K562 (cell line): ENCODE measurements at regions not wholly inside any gene's neighbourhood (a gene's known extent, or its start where the extent isn't known, plus 50 kb on each side); places are given as distances from the start of the nearest gene placed in this dataset.

ENCODE experiments used
- ATAC-seq: fragments of 200-7000 bp; cut with Tn5 transposase; 3 replicates; pipeline ENCODE4 v1.9.1; 2020; ENCODE audit warnings: moderate library complexity
- BruUV-seq: library from RNA; stranded (reverse); fragments of 400-500 nt; replicated peaks from 2 replicates; lab custom pipeline; 2021; lab: Mats Ljungman, UMichigan
- CTCF ChIA-PET: fragments of 300-600 bp; formaldehyde crosslinking; extraction: SDS; loops from one replicate; lab custom pipeline; 2021; ENCODE audit warnings: low intra/inter-chr PET ratio; lab: Yijun Ruan, JAX
- POLR2A ChIA-PET: fragments of 300-600, 350-650 bp; sonication (Branson Sonifier 250); formaldehyde crosslinking; extraction: SDS; loops from one replicate; lab custom pipeline; 2021; ENCODE audit warnings: antibody characterized with exemption, inconsistent platforms; lab: Yijun Ruan, JAX
- DNase-seq, 4 experiments: peaks; one replicate each; pipeline versions ENCODE4 v3.0.0 to v3.0.0-alpha.2; 2011 to 2018; ENCODE audit warnings: low spot score in 3 of 4, mixed read lengths in 3 of 4; ENCODE audit errors: extremely low read depth in 1 of 4
- FAIRE-seq: peaks from 2 replicates; lab custom pipeline; 2011; peaks lifted over from hg19 to GRCh38; lab: Jason Lieb, UNC
- H2AFZ ChIP-seq: 2 replicates; pipeline ENCODE4 v1.6.0; 2011; ENCODE audit warnings: low read depth, low read length, control low read depth, inconsistent platforms
- H3K27ac ChIP-seq: fragments of 200-600 bp; 3 replicates; pipeline ENCODE4 v1.8.0; 2011; ENCODE audit warnings: low read depth, mild to moderate bottlenecking, control low read depth, inconsistent platforms, low read length, moderate library complexity, mixed read lengths; ENCODE audit errors: extremely low read depth
- H3K27me3 ChIP-seq, 2 experiments: fragments of 300-600 bp in 1 of 2; 2 replicates in 1 of 2; 3 replicates in 1 of 2; pipeline versions ENCODE4 v1.6.0 to v1.8.0; 2011; ENCODE audit warnings: inconsistent platforms in 2 of 2, low read length in 2 of 2, mild to moderate bottlenecking in 1 of 2, mixed read lengths in 1 of 2, moderate library complexity in 1 of 2; ENCODE audit not compliant: control insufficient read depth in 2 of 2, insufficient read depth in 2 of 2
- H3K36me3 ChIP-seq: fragments of 300-600 bp; 3 replicates; pipeline ENCODE4 v1.8.0; 2011; ENCODE audit warnings: mild to moderate bottlenecking, low read length, inconsistent platforms; ENCODE audit not compliant: control insufficient read depth, insufficient read depth
- H3K4me1 ChIP-seq, 2 experiments: fragments of 200-600 bp in 1 of 2; replicated peaks in 1 of 2; 2 replicates in 1 of 2; 3 replicates in 1 of 2; pipeline versions ENCODE4 v1.5.1 to v1.8.0; 2011; ENCODE audit warnings: inconsistent platforms in 2 of 2, low read length in 2 of 2, mild to moderate bottlenecking in 1 of 2, mixed read lengths in 1 of 2, moderate library complexity in 1 of 2; ENCODE audit not compliant: control insufficient read depth in 2 of 2, insufficient read depth in 2 of 2
- H3K4me2 ChIP-seq: 2 replicates; pipeline ENCODE4 v1.6.1; 2011; ENCODE audit warnings: low read length, control low read depth, inconsistent platforms, mixed read lengths; ENCODE audit not compliant: insufficient read depth
- H3K4me3 ChIP-seq: fragments of 200-600 bp; sonication (generic), shearing (Covaris generic); 2 replicates; pipeline ENCODE4 v1.5.1; 2016; ENCODE audit warnings: control low read depth, inconsistent platforms
- H3K79me2 ChIP-seq: fragments of 200-600 bp; 3 replicates; pipeline ENCODE4 v1.8.0; 2011; ENCODE audit warnings: low read length, inconsistent platforms; ENCODE audit not compliant: control insufficient read depth, insufficient read depth
- H3K9ac ChIP-seq, 2 experiments: 2 replicates each; pipeline versions ENCODE4 v1.6.0 to v1.6.1; 2011; ENCODE audit warnings: low read depth in 2 of 2, low read length in 2 of 2, control low read depth in 1 of 2, inconsistent platforms in 1 of 2, mild to moderate bottlenecking in 1 of 2, mixed read lengths in 1 of 2; ENCODE audit not compliant: insufficient read depth in 1 of 2
- H3K9me1 ChIP-seq: one replicate; pipeline ENCODE4 v1.6.0; 2011; ENCODE audit warnings: inconsistent platforms, mild to moderate bottlenecking, low read length, moderate library complexity; ENCODE audit not compliant: control insufficient read depth, insufficient read depth
- H3K9me3 ChIP-seq: replicated peaks from 2 replicates; pipeline ENCODE4 v1.5.1; 2011; ENCODE audit warnings: low read depth, low read length, inconsistent platforms; ENCODE audit not compliant: control insufficient read depth, insufficient read depth
- H4K20me1 ChIP-seq: replicated peaks from 2 replicates; pipeline ENCODE4 v1.6.1; 2011; ENCODE audit warnings: low read length, inconsistent platforms, mixed read lengths; ENCODE audit not compliant: control insufficient read depth, insufficient read depth
- CBX1 ChIP-seq: sonication (generic); IDR thresholded peaks from 2 replicates; pipeline ENCODE4 v1.6.1; 2016; ENCODE audit warnings: antibody characterized with exemption, low read depth, mild to moderate bottlenecking
- CC2D1A ChIP-seq: fragments of 450-650 bp; IDR thresholded peaks from 2 replicates; pipeline ENCODE4 v1.6.1; 2017; ENCODE audit warnings: mild to moderate bottlenecking
- ERF ChIP-seq: fragments of 450-650 bp; formaldehyde crosslinking; IDR thresholded peaks from 2 replicates; pipeline ENCODE4 v1.4.0; 2020; ENCODE audit warnings: mild to moderate bottlenecking, mixed read lengths
- MAFK ChIP-seq: IDR thresholded peaks from 2 replicates; pipeline ENCODE4 v1.6.1; 2011; ENCODE audit warnings: low read length, improper control_type of control experiment
- SMARCA4 ChIP-seq: fragments of 450-650 bp; IDR thresholded peaks from 2 replicates; pipeline ENCODE4 v1.6.1; 2016
- TRIM28 ChIP-seq: fragments of 450-650 bp; IDR thresholded peaks from 2 replicates; pipeline ENCODE4 v1.6.1; 2017
- ZZZ3 ChIP-seq: fragments of 450-650 bp; IDR thresholded peaks from 2 replicates; pipeline ENCODE4 v1.6.1; 2016; ENCODE audit warnings: antibody characterized with exemption, mild to moderate bottlenecking, moderate library complexity
- WGBS: fragments of 100-300 bp; shearing (Covaris generic); methylation state at CpG from one replicate; pipeline ENCODE4 v1.1.6; 2016; ENCODE audit warnings: low coverage, mixed read lengths; ENCODE audit not compliant: insufficient coverage; ENCODE audit errors: missing lambda C conversion rate; 5-methylcytosine and 5-hydroxymethylcytosine counted together
- in situ Hi-C: fragments of 300-500 bp; cut with MboI; formaldehyde crosslinking; loops from 4 replicates; pipeline ENCODE4 v1.15.0; 2018; ENCODE audit warnings: inconsistent platforms, mixed read lengths
- intact Hi-C: fragments of 100-400 bp; cut with micrococcal nuclease; formaldehyde crosslinking; loops from 2 replicates; pipeline ENCODE4 v1.14.2; 2022
- TF ChIP-seq, protein P1 (sequence below), 2 experiments: IDR thresholded peaks; 2 replicates each; pipeline ENCODE4 v1.6.1; 2011; ENCODE audit warnings: borderline replicate concordance in 1 of 2, control low read depth in 1 of 2, low read depth in 1 of 2, low read length in 1 of 2, mild to moderate bottlenecking in 1 of 2, mixed read lengths in 1 of 2, moderate library complexity in 1 of 2; ENCODE audit not compliant: insufficient read depth in 1 of 2, insufficient read length in 1 of 2, poor library complexity in 1 of 2, severe bottlenecking in 1 of 2; ENCODE audit errors: extremely low read depth in 1 of 2
- TF ChIP-seq, protein P2 (sequence below): IDR thresholded peaks from 2 replicates; pipeline ENCODE4 v1.6.1; 2014; ENCODE audit warnings: antibody characterized with exemption
- TF ChIP-seq, protein P3 (sequence below), 2 experiments: fragments of 450-650 bp in 1 of 2; sonication (generic) in 1 of 2; formaldehyde crosslinking in 1 of 2; IDR thresholded peaks; 2 replicates each; pipeline versions ENCODE4 v1.7.1 to v1.9.0; 2016 to 2022; ENCODE audit warnings: inconsistent platforms in 1 of 2, mild to moderate bottlenecking in 1 of 2, missing genetic modification reagents in 1 of 2

DNA sequence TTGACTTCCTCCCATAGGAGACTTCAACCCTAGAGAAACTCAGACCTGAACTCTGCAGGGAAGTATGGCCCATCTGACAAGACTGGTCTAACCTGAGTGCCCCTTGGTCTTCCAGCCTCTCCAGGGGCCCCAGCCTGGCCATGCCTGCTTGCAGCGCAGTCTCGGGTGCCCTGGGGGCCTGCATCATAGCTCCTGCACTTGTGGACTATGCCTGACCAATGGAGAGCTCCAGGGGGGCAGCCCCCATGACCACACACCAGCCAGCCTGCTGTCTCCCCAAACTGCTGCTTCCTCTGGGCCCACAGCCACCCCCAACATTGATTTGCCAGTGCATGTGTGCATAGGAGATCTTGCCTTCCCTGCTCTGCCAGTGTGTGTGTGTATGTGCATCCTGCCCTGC lies 608.6 kb upstream of the MARCKS start:
- no peak for FAIRE-seq
- no TSS peak for BruUV-seq
- no peak for TF ChIP-seq MAFK
- TF ChIP-seq, protein P1, sequence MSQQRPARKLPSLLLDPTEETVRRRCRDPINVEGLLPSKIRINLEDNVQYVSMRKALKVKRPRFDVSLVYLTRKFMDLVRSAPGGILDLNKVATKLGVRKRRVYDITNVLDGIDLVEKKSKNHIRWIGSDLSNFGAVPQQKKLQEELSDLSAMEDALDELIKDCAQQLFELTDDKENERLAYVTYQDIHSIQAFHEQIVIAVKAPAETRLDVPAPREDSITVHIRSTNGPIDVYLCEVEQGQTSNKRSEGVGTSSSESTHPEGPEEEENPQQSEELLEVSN (IDR thresholded peaks at IDR 0.05; ENCODE audit: borderline replicate concordance in 1 of 2, extremely low read depth in 1 of 2, insufficient read depth in 1 of 2, insufficient read length in 1 of 2, low read depth in 1 of 2, low read length in 1 of 2, poor library complexity in 1 of 2, severe bottlenecking in 1 of 2): no peak
- no peak for TF ChIP-seq SMARCA4
- TF ChIP-seq, protein P2, sequence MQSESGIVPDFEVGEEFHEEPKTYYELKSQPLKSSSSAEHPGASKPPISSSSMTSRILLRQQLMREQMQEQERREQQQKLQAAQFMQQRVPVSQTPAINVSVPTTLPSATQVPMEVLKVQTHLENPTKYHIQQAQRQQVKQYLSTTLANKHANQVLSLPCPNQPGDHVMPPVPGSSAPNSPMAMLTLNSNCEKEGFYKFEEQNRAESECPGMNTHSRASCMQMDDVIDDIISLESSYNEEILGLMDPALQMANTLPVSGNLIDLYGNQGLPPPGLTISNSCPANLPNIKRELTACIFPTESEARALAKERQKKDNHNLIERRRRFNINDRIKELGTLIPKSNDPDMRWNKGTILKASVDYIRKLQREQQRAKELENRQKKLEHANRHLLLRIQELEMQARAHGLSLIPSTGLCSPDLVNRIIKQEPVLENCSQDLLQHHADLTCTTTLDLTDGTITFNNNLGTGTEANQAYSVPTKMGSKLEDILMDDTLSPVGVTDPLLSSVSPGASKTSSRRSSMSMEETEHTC: no peak
- no peak for TF ChIP-seq CC2D1A
- TF ChIP-seq ZZZ3: no peak
- no peak for TF ChIP-seq TRIM28
- no peak for TF ChIP-seq CBX1
- no peak for TF ChIP-seq ERF (CRISPR knock-in tag)
- TF ChIP-seq, protein P3, sequence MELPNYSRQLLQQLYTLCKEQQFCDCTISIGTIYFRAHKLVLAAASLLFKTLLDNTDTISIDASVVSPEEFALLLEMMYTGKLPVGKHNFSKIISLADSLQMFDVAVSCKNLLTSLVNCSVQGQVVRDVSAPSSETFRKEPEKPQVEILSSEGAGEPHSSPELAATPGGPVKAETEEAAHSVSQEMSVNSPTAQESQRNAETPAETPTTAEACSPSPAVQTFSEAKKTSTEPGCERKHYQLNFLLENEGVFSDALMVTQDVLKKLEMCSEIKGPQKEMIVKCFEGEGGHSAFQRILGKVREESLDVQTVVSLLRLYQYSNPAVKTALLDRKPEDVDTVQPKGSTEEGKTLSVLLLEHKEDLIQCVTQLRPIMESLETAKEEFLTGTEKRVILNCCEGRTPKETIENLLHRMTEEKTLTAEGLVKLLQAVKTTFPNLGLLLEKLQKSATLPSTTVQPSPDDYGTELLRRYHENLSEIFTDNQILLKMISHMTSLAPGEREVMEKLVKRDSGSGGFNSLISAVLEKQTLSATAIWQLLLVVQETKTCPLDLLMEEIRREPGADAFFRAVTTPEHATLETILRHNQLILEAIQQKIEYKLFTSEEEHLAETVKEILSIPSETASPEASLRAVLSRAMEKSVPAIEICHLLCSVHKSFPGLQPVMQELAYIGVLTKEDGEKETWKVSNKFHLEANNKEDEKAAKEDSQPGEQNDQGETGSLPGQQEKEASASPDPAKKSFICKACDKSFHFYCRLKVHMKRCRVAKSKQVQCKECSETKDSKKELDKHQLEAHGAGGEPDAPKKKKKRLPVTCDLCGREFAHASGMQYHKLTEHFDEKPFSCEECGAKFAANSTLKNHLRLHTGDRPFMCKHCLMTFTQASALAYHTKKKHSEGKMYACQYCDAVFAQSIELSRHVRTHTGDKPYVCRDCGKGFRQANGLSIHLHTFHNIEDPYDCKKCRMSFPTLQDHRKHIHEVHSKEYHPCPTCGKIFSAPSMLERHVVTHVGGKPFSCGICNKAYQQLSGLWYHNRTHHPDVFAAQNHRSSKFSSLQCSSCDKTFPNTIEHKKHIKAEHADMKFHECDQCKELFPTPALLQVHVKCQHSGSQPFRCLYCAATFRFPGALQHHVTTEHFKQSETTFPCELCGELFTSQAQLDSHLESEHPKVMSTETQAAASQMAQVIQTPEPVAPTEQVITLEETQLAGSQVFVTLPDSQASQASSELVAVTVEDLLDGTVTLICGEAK (IDR thresholded peaks at IDR 0.05): no peak
- TF ChIP-seq, protein P3 (CRISPR knock-in tag; IDR thresholded peaks at IDR 0.05): no peak

More for the DNA sequence above, 608.6 kb upstream of the MARCKS start:
- no peak overlapping the region for H3K4me3 ChIP-seq
- no peak overlapping the region for H3K9ac ChIP-seq
- no peak overlapping the region for H2AFZ ChIP-seq
- DNase-seq (no peak), ATAC-seq (no peak)
- H3K27ac ChIP-seq: no peak overlapping the region
- H3K36me3 ChIP-seq: no peaks in the 10 kb centered on the region
- ChIA-PET POLR2A (no interaction called here), CTCF (no interaction called here)
- H3K4me1 ChIP-seq: no peaks in the 10 kb centered on the region
- 0% methylated on average over 2 of the region's 2 CpGs for WGBS
- no peaks in the 10 kb centered on the region for H3K79me2 ChIP-seq
- no peaks in the 10 kb centered on the region for H3K9me1 ChIP-seq
- intact Hi-C loops (no loop called here), in situ Hi-C loops (no loop called here)
- no peaks in the 10 kb centered on the region for H4K20me1 ChIP-seq
- H3K9me3 ChIP-seq: no peaks in the 10 kb centered on the region
- H3K4me2 ChIP-seq: no peak overlapping the region
- H3K27me3 ChIP-seq: no peaks in the 10 kb centered on the region
